ENCODE measurements at regions not wholly inside any gene's neighbourhood (a gene's known extent, or its start where the extent isn't known, plus 50 kb on each side); places are given as distances from the start of the nearest gene placed in this dataset.

- no peak overlapping the region for H3K4me3 ChIP-seq (ENCODE audit: low read depth, poor library complexity, severe bottlenecking)
- WGBS, 2 donors, result 43 to 78% methylated on average over 1 to 2 of the region's 2 CpGs
- TF ChIP-seq, protein P1, sequence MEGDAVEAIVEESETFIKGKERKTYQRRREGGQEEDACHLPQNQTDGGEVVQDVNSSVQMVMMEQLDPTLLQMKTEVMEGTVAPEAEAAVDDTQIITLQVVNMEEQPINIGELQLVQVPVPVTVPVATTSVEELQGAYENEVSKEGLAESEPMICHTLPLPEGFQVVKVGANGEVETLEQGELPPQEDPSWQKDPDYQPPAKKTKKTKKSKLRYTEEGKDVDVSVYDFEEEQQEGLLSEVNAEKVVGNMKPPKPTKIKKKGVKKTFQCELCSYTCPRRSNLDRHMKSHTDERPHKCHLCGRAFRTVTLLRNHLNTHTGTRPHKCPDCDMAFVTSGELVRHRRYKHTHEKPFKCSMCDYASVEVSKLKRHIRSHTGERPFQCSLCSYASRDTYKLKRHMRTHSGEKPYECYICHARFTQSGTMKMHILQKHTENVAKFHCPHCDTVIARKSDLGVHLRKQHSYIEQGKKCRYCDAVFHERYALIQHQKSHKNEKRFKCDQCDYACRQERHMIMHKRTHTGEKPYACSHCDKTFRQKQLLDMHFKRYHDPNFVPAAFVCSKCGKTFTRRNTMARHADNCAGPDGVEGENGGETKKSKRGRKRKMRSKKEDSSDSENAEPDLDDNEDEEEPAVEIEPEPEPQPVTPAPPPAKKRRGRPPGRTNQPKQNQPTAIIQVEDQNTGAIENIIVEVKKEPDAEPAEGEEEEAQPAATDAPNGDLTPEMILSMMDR (IDR thresholded peaks at IDR 0.05), result no peak
- TF ChIP-seq POLR2A (IDR thresholded peaks at IDR 0.05), result no peak
- intact Hi-C loops (cut with DNase I; ENCODE audit: low total_unique reads), result no loop called here
- DNase-seq (ENCODE audit: low spot score in 2 of 2), result no peak
Observed at GRCh38 chr3:87363721-87364120, 87.3 kb upstream of the POU1F1 start.

DNA sequence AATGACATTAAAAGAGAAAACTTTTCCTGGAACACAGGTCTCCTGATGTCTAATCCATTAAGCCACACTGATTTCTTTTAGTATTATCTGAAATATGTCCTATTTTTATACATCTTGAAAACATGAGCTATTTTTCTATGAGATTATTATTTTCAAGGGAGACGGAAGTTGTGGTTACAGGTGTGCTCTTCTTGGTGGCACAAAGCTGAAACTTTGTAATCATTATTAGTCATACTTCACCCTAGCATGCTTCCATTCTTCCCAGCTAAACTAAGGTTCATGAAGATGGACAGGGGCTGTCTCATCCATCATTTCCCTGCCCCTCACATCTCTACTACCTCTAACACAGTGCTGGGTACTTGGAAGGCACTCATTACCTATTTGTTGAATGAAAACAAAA is 85.6 kb upstream of the POU1F1 start:
- no peak overlapping the region for H3K4me3 ChIP-seq (ENCODE audit: low read depth, poor library complexity, severe bottlenecking)
- WGBS, 2 donors, result 87 to 93% methylated on average over 1 of the region's 1 CpG
- no peak for DNase-seq (ENCODE audit: low spot score in 2 of 2)
- TF ChIP-seq, protein P1 (IDR thresholded peaks at IDR 0.05), result no peak
- no peak for TF ChIP-seq POLR2A (IDR thresholded peaks at IDR 0.05)
- intact Hi-C loops (cut with DNase I; ENCODE audit: low total_unique reads), result no loop called here

- no peak for DNase-seq (ENCODE audit: low spot score in 2 of 2)
- no peak overlapping the region for H3K4me3 ChIP-seq (ENCODE audit: low read depth, poor library complexity, severe bottlenecking)
- intact Hi-C loops (cut with DNase I; ENCODE audit: low total_unique reads), result no loop called here
- TF ChIP-seq POLR2A (IDR thresholded peaks at IDR 0.05), result no peak
- TF ChIP-seq, protein P1 (IDR thresholded peaks at IDR 0.05), result no peak
Observed at GRCh38 chr3:87361271-87361670, 84.9 kb upstream of the POU1F1 start.

DNA sequence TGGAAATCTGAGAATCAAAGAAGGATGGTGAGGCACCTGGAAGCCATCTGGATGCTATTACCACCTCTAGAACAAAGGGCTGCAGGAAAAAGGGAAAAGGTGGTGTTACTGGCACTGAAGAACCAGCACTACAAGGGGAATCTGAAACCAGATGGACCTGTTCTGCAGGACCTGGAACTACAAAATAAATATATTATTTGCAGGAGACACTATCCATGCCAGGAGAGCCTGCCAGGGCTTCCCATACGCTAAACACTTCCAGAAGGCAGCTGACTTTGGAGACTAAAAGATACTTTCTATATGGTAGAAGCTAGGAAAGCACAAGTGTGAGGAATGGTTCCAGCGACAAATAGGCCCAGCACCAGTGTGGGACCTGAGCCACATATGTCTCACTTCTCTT is 83.4 kb upstream of the POU1F1 start:
- no peak for DNase-seq (ENCODE audit: low spot score in 2 of 2)
- intact Hi-C loops (cut with DNase I; ENCODE audit: low total_unique reads), result no loop called here

DNA sequence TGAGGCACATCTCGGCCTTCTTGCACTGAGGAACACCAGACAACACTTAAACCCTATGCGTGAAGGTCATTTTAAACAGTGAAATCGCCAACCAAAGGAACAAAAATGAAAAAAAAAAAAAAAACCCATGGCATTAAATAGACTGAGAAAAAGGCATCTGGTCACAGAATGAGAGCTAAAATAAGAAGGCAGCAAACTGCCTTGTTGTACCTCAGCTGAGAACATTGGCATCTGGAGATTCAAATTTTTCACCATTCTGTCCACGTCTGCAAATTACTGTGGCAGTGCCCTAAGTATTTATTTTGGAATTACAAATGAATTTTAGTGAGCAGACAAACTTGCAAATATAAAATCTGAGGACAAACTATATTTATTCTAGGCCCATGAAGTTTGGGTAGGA is 82.6 kb upstream of the POU1F1 start:
- DNase-seq (ENCODE audit: low spot score in 2 of 2), result no peak
- no peak for TF ChIP-seq POLR2A (IDR thresholded peaks at IDR 0.05)
- TF ChIP-seq, protein P1 (IDR thresholded peaks at IDR 0.05), result no peak
- intact Hi-C loops (cut with DNase I; ENCODE audit: low total_unique reads), result no loop called here
- H3K4me3 ChIP-seq (ENCODE audit: low read depth, poor library complexity, severe bottlenecking), result no peak overlapping the region
- 84 to 90% methylated on average over 4 of the region's 4 CpGs for WGBS, 2 donors

More for the DNA sequence above, 83.4 kb upstream of the POU1F1 start:
- TF ChIP-seq, protein P1 (IDR thresholded peaks at IDR 0.05), result no peak
- TF ChIP-seq POLR2A (IDR thresholded peaks at IDR 0.05), result no peak
- 56 to 59% methylated on average over 2 of the region's 2 CpGs for WGBS, 2 donors
- no peak overlapping the region for H3K4me3 ChIP-seq (ENCODE audit: low read depth, poor library complexity, severe bottlenecking)

GRCh38 chr3:87358066-87358465 is 81.7 kb upstream of the POU1F1 start:
- no peak overlapping the region for H3K4me3 ChIP-seq (ENCODE audit: low read depth, poor library complexity, severe bottlenecking)
- TF ChIP-seq, protein P1 (IDR thresholded peaks at IDR 0.05), result no peak
- no peak for TF ChIP-seq POLR2A (IDR thresholded peaks at IDR 0.05)
- 51 to 56% methylated on average over 2 of the region's 2 CpGs for WGBS, 2 donors
- DNase-seq (ENCODE audit: low spot score in 2 of 2), result no peak
- intact Hi-C loops (cut with DNase I; ENCODE audit: low total_unique reads), result no loop called here

All from lower leg skin (tissue), 4 donors.